ENCODE measurements at regions not wholly inside any gene's neighbourhood (a gene's known extent, or its start where the extent isn't known, plus 50 kb on each side); places are given as distances from the start of the nearest gene placed in this dataset.
"Not testable (repeated sequence)": the region's sequence is repeated elsewhere in the genome, so short reads cannot be mapped to it uniquely, and the experiment has no call there.

DNA sequence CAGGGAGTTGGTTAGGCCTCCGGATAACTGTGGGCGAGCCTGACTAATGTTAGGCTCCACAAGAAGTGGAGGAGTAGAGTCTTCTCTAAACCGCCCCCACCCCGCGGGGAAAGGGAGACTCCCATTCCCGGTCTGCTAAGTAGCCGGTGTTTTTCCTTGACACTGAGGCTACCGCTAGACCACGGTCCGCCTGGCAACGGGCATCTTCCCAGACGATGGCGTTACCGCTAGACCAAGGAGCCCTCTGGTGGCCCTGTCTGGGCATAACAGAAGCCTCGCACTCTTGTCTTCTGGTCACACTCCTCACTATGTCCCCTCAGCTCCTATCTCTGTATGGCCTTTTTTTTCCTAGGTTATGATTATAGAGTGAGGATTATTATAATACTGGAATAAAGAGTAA, 1410.7 kb downstream of the UQCRFS1 start:
- TF ChIP-seq, protein P1, sequence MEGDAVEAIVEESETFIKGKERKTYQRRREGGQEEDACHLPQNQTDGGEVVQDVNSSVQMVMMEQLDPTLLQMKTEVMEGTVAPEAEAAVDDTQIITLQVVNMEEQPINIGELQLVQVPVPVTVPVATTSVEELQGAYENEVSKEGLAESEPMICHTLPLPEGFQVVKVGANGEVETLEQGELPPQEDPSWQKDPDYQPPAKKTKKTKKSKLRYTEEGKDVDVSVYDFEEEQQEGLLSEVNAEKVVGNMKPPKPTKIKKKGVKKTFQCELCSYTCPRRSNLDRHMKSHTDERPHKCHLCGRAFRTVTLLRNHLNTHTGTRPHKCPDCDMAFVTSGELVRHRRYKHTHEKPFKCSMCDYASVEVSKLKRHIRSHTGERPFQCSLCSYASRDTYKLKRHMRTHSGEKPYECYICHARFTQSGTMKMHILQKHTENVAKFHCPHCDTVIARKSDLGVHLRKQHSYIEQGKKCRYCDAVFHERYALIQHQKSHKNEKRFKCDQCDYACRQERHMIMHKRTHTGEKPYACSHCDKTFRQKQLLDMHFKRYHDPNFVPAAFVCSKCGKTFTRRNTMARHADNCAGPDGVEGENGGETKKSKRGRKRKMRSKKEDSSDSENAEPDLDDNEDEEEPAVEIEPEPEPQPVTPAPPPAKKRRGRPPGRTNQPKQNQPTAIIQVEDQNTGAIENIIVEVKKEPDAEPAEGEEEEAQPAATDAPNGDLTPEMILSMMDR (conservative IDR thresholded peaks at IDR 0.05): peak; percentile 44; the same call in 1 of the 2 replicates
- not testable (repeated sequence) for TF ChIP-seq EZH2 (IDR thresholded peaks at IDR 0.05; ENCODE audit: low read depth)

All from PC-9 (cell line).